ENCODE measurements at regions not wholly inside any gene's neighbourhood (a gene's known extent, or its start where the extent isn't known, plus 50 kb on each side); places are given as distances from the start of the nearest gene placed in this dataset.

GRCh38 chr11:42552786-42553185 lies 759.0 kb upstream of the API5 start:
- TF ChIP-seq ZNF274 (IDR thresholded peaks at IDR 0.05; ENCODE audit: low read depth, low read length) (no peak), SUZ12 (IDR thresholded peaks at IDR 0.05; ENCODE audit: extremely low read depth, insufficient read depth, insufficient read length) (no peak)

Measured in NT2/D1 (cell line).